Peyer's patch (tissue), 4 donors: ENCODE measurements at regions not wholly inside any gene's neighbourhood (a gene's known extent, or its start where the extent isn't known, plus 50 kb on each side); places are given as distances from the start of the nearest gene placed in this dataset.

ENCODE experiments used
- DNase-seq, 3 donors: peaks; one replicate each; pipeline ENCODE4 v3.0.0-alpha.2; 2017 to 2019
- H3K27ac ChIP-seq, 4 donors: fragments of 200-600 bp; sonication (generic); one replicate each; pipeline ENCODE4 v1.5.1; 2016 to 2019
- H3K27me3 ChIP-seq, 2 donors: fragments of 200-600 bp; sonication (generic); one replicate each; pipeline ENCODE4 v1.5.1; 2019
- H3K36me3 ChIP-seq, 3 donors: fragments of 200-600 bp; sonication (generic); one replicate each; pipeline ENCODE4 v1.5.1; 2016 to 2019
- H3K4me1 ChIP-seq, 4 donors: fragments of 200-600 bp; sonication (generic); one replicate each; pipeline ENCODE4 v1.5.1; 2016 to 2019
- H3K4me3 ChIP-seq, 4 donors: fragments of 200-600 bp; sonication (generic); 1 replicate in 3 of 4; 2 replicates in 1 of 4; pipeline ENCODE4 v1.5.1; 2016 to 2019; ENCODE audit warnings: mild to moderate bottlenecking in 1 of 4
- H3K9me3 ChIP-seq, 4 donors: fragments of 200-600 bp; sonication (generic); one replicate each; pipeline ENCODE4 v1.5.1; 2016 to 2019; ENCODE audit warnings: mild to moderate bottlenecking in 1 of 4
- POLR2A ChIP-seq, 2 donors: fragments of 450-650 bp; IDR thresholded peaks; one replicate each; pipeline ENCODE4 v1.5.1; 2017; ENCODE audit warnings: antibody characterized with exemption in 2 of 2, mild to moderate bottlenecking in 2 of 2, moderate library complexity in 2 of 2
- TF ChIP-seq, protein P1 (sequence below), 6 experiments: fragments of 450-650 bp in 4 of 6; fragments of 200-600 bp in 2 of 6; sonication (generic) in 1 of 6; IDR thresholded peaks; one replicate each; pipeline ENCODE4 v1.5.1; 2017 to 2019; ENCODE audit warnings: antibody characterized with exemption in 6 of 6, mild to moderate bottlenecking in 3 of 6, moderate library complexity in 1 of 6

DNA sequence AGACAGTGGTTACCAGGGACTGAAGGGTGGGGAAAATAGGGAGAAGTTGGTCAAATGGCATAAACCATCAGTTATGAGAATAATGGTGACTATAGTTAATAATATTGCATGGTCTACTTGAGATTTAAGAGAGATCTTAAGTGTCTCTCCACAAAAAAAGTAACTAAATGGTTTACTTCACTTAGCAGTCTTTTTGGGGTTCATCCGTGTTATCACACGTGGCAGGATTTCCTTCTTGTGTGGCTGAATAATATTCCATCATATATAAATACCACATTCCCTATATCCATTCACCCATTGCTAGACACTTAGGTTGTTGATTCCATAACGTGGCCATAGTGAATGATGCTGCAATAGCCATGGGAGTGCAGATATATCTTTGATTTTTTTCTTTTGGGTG lies 967.0 kb downstream of the UQCRFS1 start:
- H3K4me1 ChIP-seq: no peaks in the 10 kb centered on the region
- H3K27me3 ChIP-seq: no peaks in the 10 kb centered on the region
- no peaks in the 10 kb centered on the region for H3K9me3 ChIP-seq
- TF ChIP-seq POLR2A (IDR thresholded peaks at IDR 0.05): no peak
- TF ChIP-seq, protein P1, sequence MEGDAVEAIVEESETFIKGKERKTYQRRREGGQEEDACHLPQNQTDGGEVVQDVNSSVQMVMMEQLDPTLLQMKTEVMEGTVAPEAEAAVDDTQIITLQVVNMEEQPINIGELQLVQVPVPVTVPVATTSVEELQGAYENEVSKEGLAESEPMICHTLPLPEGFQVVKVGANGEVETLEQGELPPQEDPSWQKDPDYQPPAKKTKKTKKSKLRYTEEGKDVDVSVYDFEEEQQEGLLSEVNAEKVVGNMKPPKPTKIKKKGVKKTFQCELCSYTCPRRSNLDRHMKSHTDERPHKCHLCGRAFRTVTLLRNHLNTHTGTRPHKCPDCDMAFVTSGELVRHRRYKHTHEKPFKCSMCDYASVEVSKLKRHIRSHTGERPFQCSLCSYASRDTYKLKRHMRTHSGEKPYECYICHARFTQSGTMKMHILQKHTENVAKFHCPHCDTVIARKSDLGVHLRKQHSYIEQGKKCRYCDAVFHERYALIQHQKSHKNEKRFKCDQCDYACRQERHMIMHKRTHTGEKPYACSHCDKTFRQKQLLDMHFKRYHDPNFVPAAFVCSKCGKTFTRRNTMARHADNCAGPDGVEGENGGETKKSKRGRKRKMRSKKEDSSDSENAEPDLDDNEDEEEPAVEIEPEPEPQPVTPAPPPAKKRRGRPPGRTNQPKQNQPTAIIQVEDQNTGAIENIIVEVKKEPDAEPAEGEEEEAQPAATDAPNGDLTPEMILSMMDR (IDR thresholded peaks at IDR 0.05): no peak
- no peak overlapping the region for H3K4me3 ChIP-seq
- no peak for DNase-seq
- no peak overlapping the region for H3K27ac ChIP-seq
- no peaks in the 10 kb centered on the region for H3K36me3 ChIP-seq

DNA sequence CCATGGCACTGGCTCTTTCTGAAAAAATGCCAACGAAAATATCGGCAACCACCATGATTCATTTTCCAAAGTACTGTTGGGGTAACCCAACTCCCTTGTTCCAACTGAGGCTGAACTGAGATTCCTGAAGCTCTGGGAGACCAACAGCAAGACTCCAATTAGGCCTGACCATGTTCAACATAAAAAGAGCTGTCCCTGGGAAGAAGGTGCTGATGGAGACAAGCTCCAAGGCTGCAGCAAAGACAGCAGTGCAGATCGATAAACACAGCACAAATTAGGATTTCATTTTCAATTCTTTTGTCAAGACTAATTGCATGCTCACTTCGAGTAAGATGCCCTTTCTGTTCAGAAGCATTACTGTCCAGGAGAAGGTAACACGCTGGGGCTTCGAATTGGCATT lies 968.0 kb downstream of the UQCRFS1 start:
- TF ChIP-seq, protein P1 (IDR thresholded peaks at IDR 0.05): no peak
- TF ChIP-seq POLR2A (IDR thresholded peaks at IDR 0.05): no peak
- H3K27ac ChIP-seq: no peak overlapping the region
- no peak for DNase-seq
- no peaks in the 10 kb centered on the region for H3K27me3 ChIP-seq
- H3K9me3 ChIP-seq: no peaks in the 10 kb centered on the region
- no peaks in the 10 kb centered on the region for H3K36me3 ChIP-seq
- no peak overlapping the region for H3K4me3 ChIP-seq
- H3K4me1 ChIP-seq: no peaks in the 10 kb centered on the region

DNA sequence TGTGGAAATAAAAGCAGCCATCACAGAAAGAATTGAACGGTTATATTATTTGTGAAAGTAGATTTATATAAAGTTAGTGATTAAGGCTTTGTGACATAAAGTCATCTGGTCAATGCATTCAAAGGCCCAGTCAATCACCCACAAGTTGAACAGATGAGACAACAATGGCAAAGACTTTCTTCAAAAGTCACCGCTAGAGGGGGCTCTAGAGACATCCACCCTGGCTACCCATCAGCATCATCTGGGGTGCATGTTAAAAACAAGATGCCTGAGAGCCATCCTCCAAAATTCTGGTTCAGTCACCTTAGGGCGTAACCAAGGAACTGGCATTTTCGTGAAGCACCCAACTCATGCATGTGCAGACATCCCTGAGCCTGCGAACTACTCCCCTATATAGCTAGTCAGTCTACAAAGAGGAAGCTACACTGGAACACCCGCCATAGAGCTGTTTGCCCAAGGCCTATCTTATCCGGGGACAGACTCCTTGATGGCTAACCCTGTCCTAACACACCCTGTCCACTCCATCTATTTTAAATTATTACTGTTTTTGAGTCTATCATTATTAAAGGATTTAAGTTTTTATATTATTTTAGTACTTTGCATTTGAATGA lies 970.5 kb downstream of the UQCRFS1 start:
- TF ChIP-seq, protein P1 (IDR thresholded peaks at IDR 0.05): peak in 1 of 6 experiments; percentile 3
- TF ChIP-seq POLR2A (IDR thresholded peaks at IDR 0.05): no peak
- H3K27me3 ChIP-seq: no peaks in the 10 kb centered on the region
- H3K4me1 ChIP-seq: no peaks in the 10 kb centered on the region
- no peak overlapping the region for H3K4me3 ChIP-seq
- no peaks in the 10 kb centered on the region for H3K9me3 ChIP-seq
- H3K27ac ChIP-seq: no peak overlapping the region
- no peaks in the 10 kb centered on the region for H3K36me3 ChIP-seq
- no peak for DNase-seq

DNA sequence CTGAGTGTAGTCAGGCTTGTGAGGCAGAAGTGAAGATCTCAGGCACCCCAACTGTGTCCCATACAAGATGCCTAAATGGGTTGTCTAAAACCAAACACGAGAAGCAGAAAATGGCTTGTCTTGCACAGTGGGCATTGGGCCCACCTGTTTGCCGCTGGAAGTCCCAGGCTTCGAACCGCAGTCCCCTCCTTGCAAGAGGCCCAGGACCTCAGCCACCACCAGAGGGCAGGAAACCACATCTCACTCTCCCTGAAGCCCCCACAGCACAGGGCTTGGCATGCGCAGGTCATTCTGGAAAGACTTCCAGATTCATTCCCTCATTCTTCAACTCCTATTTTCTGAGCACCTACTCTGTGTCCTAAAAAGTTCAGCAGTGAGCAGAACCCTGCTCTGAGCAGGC lies 973.7 kb downstream of the UQCRFS1 start:
- TF ChIP-seq, protein P1 (IDR thresholded peaks at IDR 0.05): no peak
- TF ChIP-seq POLR2A (IDR thresholded peaks at IDR 0.05): no peak
- Histone ChIP-seq H3K4me3 (no peak overlapping the region), H3K4me1 (no peaks in the 10 kb centered on the region), H3K36me3 (no peaks in the 10 kb centered on the region), H3K9me3 (peaks cover 0 to 2% (median 0%) of the 10 kb centered on the region in 4 donors), H3K27ac (no peak overlapping the region), H3K27me3 (no peaks in the 10 kb centered on the region)
- no peak for DNase-seq

DNA sequence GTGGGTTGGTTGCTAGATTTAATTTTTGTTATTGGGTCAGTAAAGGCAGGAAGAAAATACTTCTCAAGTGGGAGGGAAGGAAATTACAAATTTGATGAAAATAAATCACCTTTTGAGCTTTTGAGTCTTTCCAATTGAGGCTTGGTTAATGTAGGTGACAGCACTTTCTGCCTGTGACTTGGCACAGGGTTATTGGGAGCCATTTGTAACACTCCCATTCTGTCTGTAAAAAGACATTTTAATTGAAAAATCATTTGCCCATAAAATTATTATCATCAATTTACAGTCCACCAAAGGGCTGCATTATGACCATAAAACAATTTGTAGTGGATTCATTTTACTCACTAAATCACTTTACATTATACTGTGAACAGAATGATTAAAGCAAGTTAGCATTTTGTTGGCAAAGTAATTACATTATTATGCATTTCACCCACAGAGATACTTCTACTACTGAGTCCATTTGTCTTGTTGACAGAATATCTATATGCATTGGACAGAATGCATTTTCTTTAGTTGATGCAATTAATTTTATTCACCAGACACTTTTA lies 974.6 kb downstream of the UQCRFS1 start:
- no peaks in the 10 kb centered on the region for H3K36me3 ChIP-seq
- H3K27ac ChIP-seq: no peak overlapping the region
- H3K9me3 ChIP-seq: peaks cover 0 to 2% (median 0%) of the 10 kb centered on the region in 4 donors
- TF ChIP-seq, protein P1 (IDR thresholded peaks at IDR 0.05): no peak
- no peak for TF ChIP-seq POLR2A (IDR thresholded peaks at IDR 0.05)
- DNase-seq: no peak
- no peak overlapping the region for H3K4me3 ChIP-seq
- no peaks in the 10 kb centered on the region for H3K27me3 ChIP-seq
- no peaks in the 10 kb centered on the region for H3K4me1 ChIP-seq
